Caco-2 (cell line): ENCODE measurements at regions not wholly inside any gene's neighbourhood (a gene's known extent, or its start where the extent isn't known, plus 50 kb on each side); places are given as distances from the start of the nearest gene placed in this dataset.

Source experiments
- BruUV-seq: library from RNA; stranded (reverse); fragments of 400-500 nt; replicated peaks from 2 replicates; lab custom pipeline; 2021; lab: Mats Ljungman, UMichigan
- CTCF ChIA-PET: fragments of 300-600 bp; sonication (Branson Sonifier 250); formaldehyde crosslinking; loops from one replicate; lab custom pipeline; 2022; ENCODE audit warnings: antibody characterized with exemption; lab: Charles Lee
- POLR2A ChIA-PET: fragments of 300-600 bp; sonication (Branson Sonifier 250); formaldehyde crosslinking; loops from one replicate; lab custom pipeline; 2022; ENCODE audit warnings: antibody characterized with exemption; lab: Charles Lee
- DNase-seq, 2 experiments: peaks; one replicate each; pipeline versions ENCODE4 v3.0.0 to v3.0.0-alpha.2; 2020 to 2022
- H3K27me3 ChIP-seq: replicated peaks from 2 replicates; pipeline ENCODE4 v1.6.0; 2011; ENCODE audit warnings: low read length; ENCODE audit not compliant: control insufficient read depth, insufficient read depth
- H3K36me3 ChIP-seq: 2 replicates; pipeline ENCODE4 v1.5.1; 2011; ENCODE audit warnings: low read length; ENCODE audit not compliant: control insufficient read depth, insufficient read depth
- H3K4me1 ChIP-seq: fragments of 250-450 bp; sonication (Bioruptor Pico); 2 replicates; pipeline ENCODE4 v1.5.1; 2020; ENCODE audit warnings: mild to moderate bottlenecking
- H3K4me3 ChIP-seq: 2 replicates; pipeline ENCODE4 v1.5.1; 2011; ENCODE audit warnings: low read depth, mild to moderate bottlenecking, control low read depth, low read length
- H3K9me3 ChIP-seq: fragments of 250-450 bp; sonication (Bioruptor Pico); 2 replicates; pipeline ENCODE4 v1.5.1; 2020; ENCODE audit warnings: mild to moderate bottlenecking, moderate library complexity
- H3K27ac Mint-ChIP-seq: one replicate; pipeline ENCODE4 v1.8.0; 2022; ENCODE audit warnings: mixed read lengths; ENCODE audit not compliant: unreplicated experiment
- H3K27me3 Mint-ChIP-seq: one replicate; pipeline ENCODE4 v1.8.0; 2022; ENCODE audit warnings: mixed read lengths; ENCODE audit not compliant: insufficient read depth, unreplicated experiment
- H3K36me3 Mint-ChIP-seq: one replicate; pipeline ENCODE4 v1.8.0; 2022; ENCODE audit warnings: mild to moderate bottlenecking, mixed read lengths; ENCODE audit not compliant: insufficient read depth, unreplicated experiment
- H3K4me1 Mint-ChIP-seq: one replicate; pipeline ENCODE4 v1.8.0; 2022; ENCODE audit warnings: low read depth, mixed read lengths; ENCODE audit not compliant: unreplicated experiment
- H3K4me3 Mint-ChIP-seq: one replicate; pipeline ENCODE4 v1.8.0; 2022; ENCODE audit warnings: mild to moderate bottlenecking, moderate library complexity, mixed read lengths; ENCODE audit not compliant: unreplicated experiment
- H3K9me3 Mint-ChIP-seq: one replicate; pipeline ENCODE4 v1.8.0; 2022; ENCODE audit warnings: mixed read lengths; ENCODE audit not compliant: unreplicated experiment
- intact Hi-C: fragments of 100-400 bp; cut with micrococcal nuclease; formaldehyde crosslinking; loops from one replicate; pipeline ENCODE4 v1.10.0; 2022; ENCODE audit not compliant: unreplicated experiment
- TF ChIP-seq, protein P1 (sequence below), 2 experiments: fragments of 200-600 bp in 1 of 2; IDR thresholded peaks; 1 replicate in 1 of 2; 2 replicates in 1 of 2; pipeline versions ENCODE4 v1.5.1 to v1.8.0; 2011 to 2022; ENCODE audit warnings: antibody characterized with exemption in 1 of 2, control low read depth in 1 of 2, inconsistent platforms in 1 of 2, low read depth in 1 of 2, low read length in 1 of 2, mild to moderate bottlenecking in 1 of 2, moderate library complexity in 1 of 2; ENCODE audit not compliant: insufficient read depth in 1 of 2, severe bottlenecking in 1 of 2, unreplicated experiment in 1 of 2

DNA sequence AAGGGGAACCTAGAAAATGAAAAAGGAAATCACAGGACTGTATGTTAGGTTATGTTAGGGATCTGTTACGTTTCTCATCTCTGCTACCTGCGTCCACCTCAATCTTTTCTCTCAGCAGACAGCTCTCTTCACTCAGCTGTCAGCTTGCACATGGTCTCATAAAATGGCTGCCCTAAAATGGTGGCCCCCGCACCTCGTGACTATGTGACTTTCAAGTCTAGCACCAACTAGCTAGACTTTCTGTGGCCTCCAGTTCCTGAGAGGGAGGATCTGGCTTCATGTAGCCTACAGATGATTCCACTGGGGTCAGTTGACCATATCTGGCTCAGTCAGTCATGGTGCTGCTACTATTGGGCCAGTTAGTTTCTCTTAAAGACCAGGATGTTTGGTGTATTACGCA lies 147.2 kb upstream of the SLC1A4 start:
- CTCF ChIA-PET = interaction anchor here (0.9 kb wide), 1 partner anchor 10 kb away, joined by 3 read pairs; no protein-coding TSS in a partner anchor
- POLR2A ChIA-PET = no interaction called here

DNA sequence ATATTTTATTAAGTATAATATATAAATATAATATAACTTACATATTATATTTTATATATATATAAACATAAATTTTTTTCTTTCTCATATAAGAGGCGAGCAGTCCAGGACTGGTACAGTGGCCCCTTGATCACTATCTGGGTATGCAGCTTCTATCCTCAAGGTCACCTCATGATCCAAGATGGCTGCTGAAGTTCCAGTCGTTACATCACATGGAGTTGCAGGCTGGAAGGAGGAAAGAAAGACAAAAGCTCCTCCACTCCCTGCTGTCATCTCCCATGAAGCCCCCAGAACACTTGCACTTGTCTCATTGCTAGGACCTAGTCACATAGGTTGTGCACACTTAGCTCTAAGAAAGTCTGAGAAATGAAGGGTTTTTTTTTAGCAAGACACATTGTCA lies 145.1 kb upstream of the SLC1A4 start:
- Histone ChIP-seq H3K9me3 (no peaks in the 10 kb centered on the region), H3K4me1 (no peaks in the 10 kb centered on the region), H3K4me3 (no peak overlapping the region), H3K36me3 (no peaks in the 10 kb centered on the region), H3K27me3 (no peaks in the 10 kb centered on the region)
- DNase-seq = no peak
- Mint-ChIP-seq H3K9me3 (no peaks in the 10 kb centered on the region), H3K27me3 (no peaks in the 10 kb centered on the region), H3K27ac (no peak overlapping the region), H3K4me1 (no peaks in the 10 kb centered on the region), H3K36me3 (no peaks in the 10 kb centered on the region), H3K4me3 (no peak overlapping the region)
- TF ChIP-seq, protein P1, sequence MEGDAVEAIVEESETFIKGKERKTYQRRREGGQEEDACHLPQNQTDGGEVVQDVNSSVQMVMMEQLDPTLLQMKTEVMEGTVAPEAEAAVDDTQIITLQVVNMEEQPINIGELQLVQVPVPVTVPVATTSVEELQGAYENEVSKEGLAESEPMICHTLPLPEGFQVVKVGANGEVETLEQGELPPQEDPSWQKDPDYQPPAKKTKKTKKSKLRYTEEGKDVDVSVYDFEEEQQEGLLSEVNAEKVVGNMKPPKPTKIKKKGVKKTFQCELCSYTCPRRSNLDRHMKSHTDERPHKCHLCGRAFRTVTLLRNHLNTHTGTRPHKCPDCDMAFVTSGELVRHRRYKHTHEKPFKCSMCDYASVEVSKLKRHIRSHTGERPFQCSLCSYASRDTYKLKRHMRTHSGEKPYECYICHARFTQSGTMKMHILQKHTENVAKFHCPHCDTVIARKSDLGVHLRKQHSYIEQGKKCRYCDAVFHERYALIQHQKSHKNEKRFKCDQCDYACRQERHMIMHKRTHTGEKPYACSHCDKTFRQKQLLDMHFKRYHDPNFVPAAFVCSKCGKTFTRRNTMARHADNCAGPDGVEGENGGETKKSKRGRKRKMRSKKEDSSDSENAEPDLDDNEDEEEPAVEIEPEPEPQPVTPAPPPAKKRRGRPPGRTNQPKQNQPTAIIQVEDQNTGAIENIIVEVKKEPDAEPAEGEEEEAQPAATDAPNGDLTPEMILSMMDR (IDR thresholded peaks at IDR 0.05; ENCODE audit: insufficient read depth in 1 of 2, low read depth in 1 of 2, low read length in 1 of 2, severe bottlenecking in 1 of 2, unreplicated experiment in 1 of 2) = no peak
- no TSS peak for BruUV-seq
- intact Hi-C loops = no loop called here
- CTCF ChIA-PET = no interaction called here
- POLR2A ChIA-PET = no interaction called here

More for the DNA sequence above, 147.2 kb upstream of the SLC1A4 start:
- no TSS peak for BruUV-seq
- Histone ChIP-seq H3K4me1 (no peaks in the 10 kb centered on the region), H3K9me3 (no peaks in the 10 kb centered on the region), H3K27me3 (no peaks in the 10 kb centered on the region), H3K36me3 (no peaks in the 10 kb centered on the region), H3K4me3 (no peak overlapping the region)
- Mint-ChIP-seq H3K27me3 (no peaks in the 10 kb centered on the region), H3K27ac (no peak overlapping the region), H3K4me3 (no peak overlapping the region), H3K4me1 (peaks cover 5% of the 10 kb centered on the region), H3K9me3 (no peaks in the 10 kb centered on the region), H3K36me3 (no peaks in the 10 kb centered on the region)
- intact Hi-C loops = no loop called here
- no peak for DNase-seq
- TF ChIP-seq, protein P1 (IDR thresholded peaks at IDR 0.05; ENCODE audit: insufficient read depth in 1 of 2, low read depth in 1 of 2, low read length in 1 of 2, severe bottlenecking in 1 of 2, unreplicated experiment in 1 of 2) = no peak

DNA sequence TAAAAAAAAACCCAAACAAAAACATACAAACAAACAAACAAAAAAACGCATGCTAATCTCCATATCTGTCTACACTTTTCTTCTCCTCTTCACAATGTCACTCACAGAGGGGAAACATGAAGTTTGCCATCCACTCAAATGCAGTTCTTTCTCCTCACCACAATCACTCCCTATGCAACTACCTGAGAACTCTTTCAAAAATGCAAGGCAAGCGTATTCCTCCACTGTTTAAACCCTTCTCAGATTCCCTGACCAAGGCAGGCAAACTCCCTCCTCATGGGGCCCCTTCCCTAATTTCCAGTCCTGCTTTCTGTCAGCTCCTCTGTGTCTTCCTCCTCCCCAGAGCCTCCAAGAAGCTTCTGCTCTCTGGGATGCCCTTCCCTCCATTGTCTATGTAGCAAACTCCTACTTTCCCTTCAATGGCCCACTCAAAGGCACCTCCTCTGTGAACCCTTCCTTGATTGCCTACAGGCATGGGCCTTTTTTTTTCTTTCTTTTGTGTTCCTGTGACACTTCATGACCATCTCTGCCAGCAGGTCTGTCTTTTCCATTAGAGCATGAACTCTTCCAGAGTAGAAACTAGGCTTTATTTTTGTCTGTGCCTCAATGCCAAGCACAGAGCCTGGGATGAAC lies 143.8 kb upstream of the SLC1A4 start:
- BruUV-seq = no TSS peak
- Histone ChIP-seq H3K36me3 (no peaks in the 10 kb centered on the region), H3K4me3 (no peak overlapping the region), H3K4me1 (no peaks in the 10 kb centered on the region), H3K27me3 (no peaks in the 10 kb centered on the region), H3K9me3 (no peaks in the 10 kb centered on the region)
- intact Hi-C loops = no loop called here
- DNase-seq = no peak
- Mint-ChIP-seq H3K4me1 (no peaks in the 10 kb centered on the region), H3K27me3 (no peaks in the 10 kb centered on the region), H3K4me3 (no peak overlapping the region), H3K27ac (no peak overlapping the region), H3K9me3 (no peaks in the 10 kb centered on the region), H3K36me3 (no peaks in the 10 kb centered on the region)
- POLR2A ChIA-PET = no interaction called here
- TF ChIP-seq, protein P1 (IDR thresholded peaks at IDR 0.05; ENCODE audit: insufficient read depth in 1 of 2, low read depth in 1 of 2, low read length in 1 of 2, severe bottlenecking in 1 of 2, unreplicated experiment in 1 of 2) = no peak
- CTCF ChIA-PET = no interaction called here
